ENCODE measurements at regions not wholly inside any gene's neighbourhood (a gene's known extent, or its start where the extent isn't known, plus 50 kb on each side); places are given as distances from the start of the nearest gene placed in this dataset.
"Not testable (repeated sequence)": the region's sequence is repeated elsewhere in the genome, so short reads cannot be mapped to it uniquely, and the experiment has no call there.

- not testable (repeated sequence) for DNase-seq
Observed at GRCh38 chr4:123026015-123026414, 103.6 kb upstream of the NUDT6 start.

GRCh38 chr4:123031664-123032063 lies 109.3 kb upstream of the NUDT6 start:
- DNase-seq, result no peak

- DNase-seq, result no peak
Observed at GRCh38 chr4:123034023-123034422, 111.6 kb upstream of the NUDT6 start.

GRCh38 chr4:123035239-123035638 lies 112.8 kb upstream of the NUDT6 start:
- DNase-seq, result no peak

GRCh38 chr4:123037804-123038203 lies 115.4 kb upstream of the NUDT6 start:
- DNase-seq, result no peak

GRCh38 chr4:123042095-123042494 lies 119.7 kb upstream of the NUDT6 start:
- DNase-seq, result no peak

GRCh38 chr4:123043013-123043412 lies 120.6 kb upstream of the NUDT6 start:
- DNase-seq, result no peak

- no peak for DNase-seq
Observed at GRCh38 chr4:123043793-123044425, 121.5 kb upstream of the NUDT6 start.

- no peak for DNase-seq
Observed at GRCh38 chr4:123046096-123046495, 123.7 kb upstream of the NUDT6 start.

GRCh38 chr4:123050018-123050417 lies 127.6 kb upstream of the NUDT6 start:
- DNase-seq, result no peak

- no peak for DNase-seq
Observed at GRCh38 chr4:123052007-123052406, 129.6 kb upstream of the NUDT6 start.

- no peak for DNase-seq
Observed at GRCh38 chr4:123055943-123056342, 133.5 kb upstream of the NUDT6 start.

- DNase-seq, result no peak
Observed at GRCh38 chr4:123060039-123060770, 137.8 kb upstream of the NUDT6 start.

GRCh38 chr4:123064390-123064789 lies 142.0 kb upstream of the NUDT6 start:
- DNase-seq, result no peak

- no peak for DNase-seq
Observed at GRCh38 chr4:123068081-123068480, 145.7 kb upstream of the NUDT6 start.

- no peak for DNase-seq
Observed at GRCh38 chr4:123072060-123072459, 149.7 kb upstream of the NUDT6 start.

GRCh38 chr4:123073650-123074049 lies 151.3 kb upstream of the NUDT6 start:
- no peak for DNase-seq

GRCh38 chr4:123077330-123077729 lies 154.9 kb upstream of the NUDT6 start:
- DNase-seq, result no peak

- DNase-seq, result no peak
Observed at GRCh38 chr4:123081971-123082370, 159.6 kb upstream of the NUDT6 start.

GRCh38 chr4:123083646-123084045 lies 161.2 kb upstream of the NUDT6 start:
- DNase-seq, result no peak

- no peak for DNase-seq
Observed at GRCh38 chr4:123088501-123088900, 166.1 kb upstream of the NUDT6 start.

- no peak for DNase-seq
Observed at GRCh38 chr4:123090886-123091285, 168.5 kb upstream of the NUDT6 start.

- no peak for DNase-seq
Observed at GRCh38 chr4:123092586-123092985, 170.2 kb upstream of the NUDT6 start.

- no peak for DNase-seq
Observed at GRCh38 chr4:123093236-123093635, 170.8 kb upstream of the NUDT6 start.

All from skin of body (tissue), 1 donor.